Endothelial cell of umbilical vein (primary cell): ENCODE measurements at regions not wholly inside any gene's neighbourhood (a gene's known extent, or its start where the extent isn't known, plus 50 kb on each side); places are given as distances from the start of the nearest gene placed in this dataset.
A peak's percentile ranks its signal among the peaks of the same experiment; 100 is the strongest.
"Not testable (repeated sequence)": the region's sequence is repeated elsewhere in the genome, so short reads cannot be mapped to it uniquely, and the experiment has no call there.

Experiments
- BruUV-seq: library from RNA; stranded (reverse); fragments of 400-500 nt; replicated peaks from 2 replicates; lab custom pipeline; 2021; lab: Mats Ljungman, UMichigan
- CTCF ChIA-PET: fragments of 300-600, 350-600 bp; sonication (Branson Sonifier 250); formaldehyde crosslinking; loops from one replicate; lab custom pipeline; 2021; ENCODE audit warnings: antibody characterized with exemption, inconsistent platforms; lab: Charles Lee
- POLR2A ChIA-PET: fragments of 300-600, 350-600 bp; sonication (Branson Sonifier 250); formaldehyde crosslinking; loops from one replicate; lab custom pipeline; 2021; ENCODE audit warnings: antibody characterized with exemption, inconsistent platforms; lab: Charles Lee
- DNase-seq: peaks from one replicate; pipeline ENCODE4 v3.0.0-alpha.2; 2011; ENCODE audit warnings: low read depth, low spot score
- FAIRE-seq: peaks from 2 replicates; lab custom pipeline; 2011; peaks lifted over from hg19 to GRCh38; lab: Jason Lieb, UNC
- H2AFZ ChIP-seq: 2 replicates; pipeline ENCODE4 v1.6.0; 2012; ENCODE audit warnings: low read depth, low read length, control low read depth, inconsistent platforms
- H3K27ac ChIP-seq: 2 replicates; pipeline ENCODE4 v1.5.1; 2011; ENCODE audit warnings: low read depth, mild to moderate bottlenecking, control low read depth, low read length, moderate library complexity; ENCODE audit not compliant: insufficient read depth
- H3K27me3 ChIP-seq, 2 experiments: 2 replicates each; pipeline versions ENCODE4 v1.6.0 to v1.6.1; 2011; ENCODE audit warnings: low read length in 2 of 2, mixed read lengths in 1 of 2; ENCODE audit not compliant: control insufficient read depth in 2 of 2, insufficient read depth in 2 of 2
- H3K36me3 ChIP-seq, 2 experiments: 2 replicates in 1 of 2; 3 replicates in 1 of 2; pipeline ENCODE4 v1.5.1; 2011; ENCODE audit warnings: low read length in 2 of 2, mild to moderate bottlenecking in 1 of 2, moderate library complexity in 1 of 2; ENCODE audit not compliant: control insufficient read depth in 2 of 2, insufficient read depth in 2 of 2; ENCODE audit errors: extremely low read depth in 1 of 2
- H3K4me1 ChIP-seq: 3 replicates; pipeline ENCODE4 v1.5.1; 2011; ENCODE audit warnings: mild to moderate bottlenecking, low read length; ENCODE audit not compliant: control insufficient read depth, insufficient read depth; ENCODE audit errors: extremely low read depth
- H3K4me2 ChIP-seq: 2 replicates; pipeline ENCODE4 v1.6.1; 2011; ENCODE audit warnings: low read length, control low read depth, mixed read lengths; ENCODE audit not compliant: insufficient read depth
- H3K4me3 ChIP-seq, 3 experiments: fragments of 200-600 bp in 1 of 3; sonication (generic), shearing (Covaris generic) in 1 of 3; replicated peaks in 1 of 3; 2 replicates each; pipeline ENCODE4 v1.5.1; 2011 to 2016; ENCODE audit warnings: control low read depth in 3 of 3, low read length in 3 of 3, mild to moderate bottlenecking in 2 of 3, inconsistent platforms in 1 of 3, low read depth in 1 of 3, moderate library complexity in 1 of 3; ENCODE audit not compliant: insufficient read depth in 1 of 3
- H3K79me2 ChIP-seq: 2 replicates; pipeline ENCODE4 v1.6.0; 2012; ENCODE audit warnings: low read length, inconsistent platforms; ENCODE audit not compliant: control insufficient read depth, insufficient read depth
- H3K9ac ChIP-seq: replicated peaks from 2 replicates; pipeline ENCODE3; 2011; ENCODE audit warnings: low read length, control low read depth; ENCODE audit not compliant: insufficient read depth; ENCODE audit errors: extremely low read depth
- H3K9me1 ChIP-seq: replicated peaks from 3 replicates; pipeline ENCODE4 v1.6.0; 2011; ENCODE audit warnings: mild to moderate bottlenecking, low read length; ENCODE audit not compliant: control insufficient read depth, insufficient read depth; ENCODE audit errors: extremely low read depth
- H3K9me3 ChIP-seq: replicated peaks from 2 replicates; pipeline ENCODE4 v1.5.1; 2012; ENCODE audit warnings: low read length, inconsistent platforms; ENCODE audit not compliant: control insufficient read depth, insufficient read depth
- H4K20me1 ChIP-seq: replicated peaks from 2 replicates; pipeline ENCODE3; 2011; ENCODE audit warnings: mild to moderate bottlenecking, low read length; ENCODE audit not compliant: control insufficient read depth, insufficient read depth; ENCODE audit errors: extremely low read depth
- dilution Hi-C: fragments of 300-500 bp; cut with MboI; formaldehyde crosslinking; loops from one replicate; pipeline ENCODE4 v1.15.0; 2019; ENCODE audit warnings: low sequenced_read_pairs; ENCODE audit not compliant: extremely low pct_ligation_motif_present
- intact Hi-C: fragments of 100-400 bp; cut with micrococcal nuclease; formaldehyde crosslinking; loops from one replicate; pipeline ENCODE4 v1.10.0; 2022

- H3K4me3 ChIP-seq, DNase-seq, H3K36me3 ChIP-seq, BruUV-seq, FAIRE-seq, H3K9me1 ChIP-seq, CTCF ChIA-PET, H3K79me2 ChIP-seq, H2AFZ ChIP-seq, POLR2A ChIA-PET, H3K9ac ChIP-seq, H3K27ac ChIP-seq, dilution Hi-C loops, intact Hi-C loops, H3K27me3 ChIP-seq, H3K9me3 ChIP-seq, H3K4me2 ChIP-seq, H3K4me1 ChIP-seq, H4K20me1 ChIP-seq: not testable (repeated sequence)
Measured at GRCh38 chr20:64327223-64327549, 71.6 kb downstream of the PCMTD2 start.

- BruUV-seq, intact Hi-C loops, H3K4me3 ChIP-seq, POLR2A ChIA-PET, H3K36me3 ChIP-seq, H3K79me2 ChIP-seq, H3K27me3 ChIP-seq, H3K27ac ChIP-seq, H3K4me2 ChIP-seq, H2AFZ ChIP-seq, dilution Hi-C loops, H3K4me1 ChIP-seq, H3K9me3 ChIP-seq, H3K9me1 ChIP-seq, CTCF ChIA-PET, H4K20me1 ChIP-seq, H3K9ac ChIP-seq: not testable (repeated sequence)
- FAIRE-seq, result peak; percentile 99
- peak; percentile 25 for DNase-seq
Measured at GRCh38 chr20:64327550-64328317, 72.2 kb downstream of the PCMTD2 start.

GRCh38 chr20:64328595-64329250 is 73.2 kb downstream of the PCMTD2 start:
- POLR2A ChIA-PET, H3K4me1 ChIP-seq, CTCF ChIA-PET, H3K9me1 ChIP-seq, DNase-seq, H3K27me3 ChIP-seq, H2AFZ ChIP-seq, H3K36me3 ChIP-seq, H3K4me2 ChIP-seq, H3K9me3 ChIP-seq, H3K9ac ChIP-seq, BruUV-seq, H3K27ac ChIP-seq, H4K20me1 ChIP-seq, FAIRE-seq, H3K79me2 ChIP-seq, intact Hi-C loops, H3K4me3 ChIP-seq, dilution Hi-C loops: not testable (repeated sequence)

- BruUV-seq, POLR2A ChIA-PET, H3K4me3 ChIP-seq, H3K9me3 ChIP-seq, H3K4me2 ChIP-seq, H3K36me3 ChIP-seq, H3K4me1 ChIP-seq, H3K27ac ChIP-seq, intact Hi-C loops, H2AFZ ChIP-seq, CTCF ChIA-PET, H4K20me1 ChIP-seq, H3K27me3 ChIP-seq, DNase-seq, FAIRE-seq, dilution Hi-C loops, H3K79me2 ChIP-seq, H3K9ac ChIP-seq, H3K9me1 ChIP-seq: not testable (repeated sequence)
Measured at GRCh38 chr20:64332627-64333026, 77.1 kb downstream of the PCMTD2 start.
